Endothelial cell of umbilical vein (primary cell): ENCODE measurements at regions not wholly inside any gene's neighbourhood (a gene's known extent, or its start where the extent isn't known, plus 50 kb on each side); places are given as distances from the start of the nearest gene placed in this dataset.

Source experiments
- BruUV-seq: library from RNA; stranded (reverse); fragments of 400-500 nt; replicated peaks from 2 replicates; lab custom pipeline; 2021; lab: Mats Ljungman, UMichigan
- CTCF ChIA-PET: fragments of 300-600, 350-600 bp; sonication (Branson Sonifier 250); formaldehyde crosslinking; loops from one replicate; lab custom pipeline; 2021; ENCODE audit warnings: antibody characterized with exemption, inconsistent platforms; lab: Charles Lee
- POLR2A ChIA-PET: fragments of 300-600, 350-600 bp; sonication (Branson Sonifier 250); formaldehyde crosslinking; loops from one replicate; lab custom pipeline; 2021; ENCODE audit warnings: antibody characterized with exemption, inconsistent platforms; lab: Charles Lee
- DNase-seq: peaks from one replicate; pipeline ENCODE4 v3.0.0-alpha.2; 2011; ENCODE audit warnings: low read depth, low spot score
- FAIRE-seq: peaks from 2 replicates; lab custom pipeline; 2011; peaks lifted over from hg19 to GRCh38; lab: Jason Lieb, UNC
- H2AFZ ChIP-seq: 2 replicates; pipeline ENCODE4 v1.6.0; 2012; ENCODE audit warnings: low read depth, low read length, control low read depth, inconsistent platforms
- H3K27ac ChIP-seq: 2 replicates; pipeline ENCODE4 v1.5.1; 2011; ENCODE audit warnings: low read depth, mild to moderate bottlenecking, control low read depth, low read length, moderate library complexity; ENCODE audit not compliant: insufficient read depth
- H3K27me3 ChIP-seq, 2 experiments: 2 replicates each; pipeline versions ENCODE4 v1.6.0 to v1.6.1; 2011; ENCODE audit warnings: low read length in 2 of 2, mixed read lengths in 1 of 2; ENCODE audit not compliant: control insufficient read depth in 2 of 2, insufficient read depth in 2 of 2
- H3K36me3 ChIP-seq, 2 experiments: 2 replicates in 1 of 2; 3 replicates in 1 of 2; pipeline ENCODE4 v1.5.1; 2011; ENCODE audit warnings: low read length in 2 of 2, mild to moderate bottlenecking in 1 of 2, moderate library complexity in 1 of 2; ENCODE audit not compliant: control insufficient read depth in 2 of 2, insufficient read depth in 2 of 2; ENCODE audit errors: extremely low read depth in 1 of 2
- H3K4me1 ChIP-seq: 3 replicates; pipeline ENCODE4 v1.5.1; 2011; ENCODE audit warnings: mild to moderate bottlenecking, low read length; ENCODE audit not compliant: control insufficient read depth, insufficient read depth; ENCODE audit errors: extremely low read depth
- H3K4me2 ChIP-seq: 2 replicates; pipeline ENCODE4 v1.6.1; 2011; ENCODE audit warnings: low read length, control low read depth, mixed read lengths; ENCODE audit not compliant: insufficient read depth
- H3K4me3 ChIP-seq, 3 experiments: fragments of 200-600 bp in 1 of 3; sonication (generic), shearing (Covaris generic) in 1 of 3; replicated peaks in 1 of 3; 2 replicates each; pipeline ENCODE4 v1.5.1; 2011 to 2016; ENCODE audit warnings: control low read depth in 3 of 3, low read length in 3 of 3, mild to moderate bottlenecking in 2 of 3, inconsistent platforms in 1 of 3, low read depth in 1 of 3, moderate library complexity in 1 of 3; ENCODE audit not compliant: insufficient read depth in 1 of 3
- H3K79me2 ChIP-seq: 2 replicates; pipeline ENCODE4 v1.6.0; 2012; ENCODE audit warnings: low read length, inconsistent platforms; ENCODE audit not compliant: control insufficient read depth, insufficient read depth
- H3K9ac ChIP-seq: replicated peaks from 2 replicates; pipeline ENCODE3; 2011; ENCODE audit warnings: low read length, control low read depth; ENCODE audit not compliant: insufficient read depth; ENCODE audit errors: extremely low read depth
- H3K9me1 ChIP-seq: replicated peaks from 3 replicates; pipeline ENCODE4 v1.6.0; 2011; ENCODE audit warnings: mild to moderate bottlenecking, low read length; ENCODE audit not compliant: control insufficient read depth, insufficient read depth; ENCODE audit errors: extremely low read depth
- H3K9me3 ChIP-seq: replicated peaks from 2 replicates; pipeline ENCODE4 v1.5.1; 2012; ENCODE audit warnings: low read length, inconsistent platforms; ENCODE audit not compliant: control insufficient read depth, insufficient read depth
- H4K20me1 ChIP-seq: replicated peaks from 2 replicates; pipeline ENCODE3; 2011; ENCODE audit warnings: mild to moderate bottlenecking, low read length; ENCODE audit not compliant: control insufficient read depth, insufficient read depth; ENCODE audit errors: extremely low read depth
- EZH2 ChIP-seq: IDR thresholded peaks from 2 replicates; pipeline ENCODE4 v1.6.1; 2012; ENCODE audit warnings: borderline replicate concordance, low read depth, mild to moderate bottlenecking, moderate library complexity, low read length, inconsistent platforms; ENCODE audit not compliant: severe bottlenecking
- FOS ChIP-seq: IDR thresholded peaks from 2 replicates; pipeline ENCODE4 v1.6.1; 2011; ENCODE audit warnings: mild to moderate bottlenecking, low read length, moderate library complexity, borderline replicate concordance; ENCODE audit not compliant: insufficient read depth
- GATA2 ChIP-seq: IDR thresholded peaks from 2 replicates; pipeline ENCODE4 v1.7.0; 2011; ENCODE audit warnings: low read depth, mild to moderate bottlenecking, moderate library complexity, mixed read lengths, low read length; ENCODE audit not compliant: insufficient read length, insufficient read depth
- JUN ChIP-seq: IDR thresholded peaks from 2 replicates; pipeline ENCODE4 v1.6.1; 2011; ENCODE audit warnings: borderline replicate concordance, low read depth; ENCODE audit not compliant: insufficient read length, insufficient read depth
- MYC ChIP-seq: IDR thresholded peaks from one replicate; pipeline ENCODE4 v1.6.1; 2011; ENCODE audit warnings: mild to moderate bottlenecking, low read depth, low read length
- POLR2A ChIP-seq: IDR thresholded peaks from 2 replicates; pipeline ENCODE4 v1.6.1; 2012; ENCODE audit warnings: low read depth, mild to moderate bottlenecking, control low read depth, low read length
- POLR2AphosphoS5 ChIP-seq: IDR thresholded peaks from 2 replicates; pipeline ENCODE4 v1.6.1; 2012; ENCODE audit warnings: low read depth, mild to moderate bottlenecking, control low read depth, low read length, moderate library complexity; ENCODE audit not compliant: insufficient read depth
- dilution Hi-C: fragments of 300-500 bp; cut with MboI; formaldehyde crosslinking; loops from one replicate; pipeline ENCODE4 v1.15.0; 2019; ENCODE audit warnings: low sequenced_read_pairs; ENCODE audit not compliant: extremely low pct_ligation_motif_present
- intact Hi-C: fragments of 100-400 bp; cut with micrococcal nuclease; formaldehyde crosslinking; loops from one replicate; pipeline ENCODE4 v1.10.0; 2022
- TF ChIP-seq, protein P1 (sequence below): IDR thresholded peaks from 2 replicates; pipeline ENCODE4 v1.6.1; 2011; ENCODE audit not compliant: insufficient read depth, insufficient read length
- TF ChIP-seq, protein P2 (sequence below), 2 donors: IDR thresholded peaks; 1 replicate in 1 of 2; 2 replicates in 1 of 2; pipeline ENCODE4 v1.5.1; 2011; ENCODE audit warnings: low read length in 2 of 2, mild to moderate bottlenecking in 2 of 2, moderate library complexity in 2 of 2, control low read depth in 1 of 2, inconsistent platforms in 1 of 2, low read depth in 1 of 2; ENCODE audit not compliant: insufficient read depth in 1 of 2; ENCODE audit errors: extremely low read depth in 1 of 2

GRCh38 chr18:56273541-56274219 lies 364.7 kb downstream of the TXNL1 start:
- intact Hi-C loops (no loop called here), dilution Hi-C loops (no loop called here)
- Histone ChIP-seq H3K27me3 (peaks cover 2 to 5% of the 10 kb centered on the region in 2 experiments), H3K9me3 (no peaks in the 10 kb centered on the region), H3K9ac (no peak overlapping the region), H3K4me2 (no peak overlapping the region), H3K9me1 (no peaks in the 10 kb centered on the region), H3K4me1 (no peaks in the 10 kb centered on the region), H3K4me3 (no peak overlapping the region), H2AFZ (no peak overlapping the region), H3K27ac (no peak overlapping the region), H3K79me2 (no peaks in the 10 kb centered on the region), H3K36me3 (no peaks in the 10 kb centered on the region), H4K20me1 (no peaks in the 10 kb centered on the region)
- TF ChIP-seq JUN, result no peak
- TF ChIP-seq FOS, result no peak
- TF ChIP-seq GATA2, result no peak
- no peak for TF ChIP-seq EZH2
- no peak for TF ChIP-seq POLR2A
- TF ChIP-seq MYC, result no peak
- no peak for TF ChIP-seq POLR2AphosphoS5
- TF ChIP-seq, protein P1, sequence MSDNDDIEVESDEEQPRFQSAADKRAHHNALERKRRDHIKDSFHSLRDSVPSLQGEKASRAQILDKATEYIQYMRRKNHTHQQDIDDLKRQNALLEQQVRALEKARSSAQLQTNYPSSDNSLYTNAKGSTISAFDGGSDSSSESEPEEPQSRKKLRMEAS, result no peak
- TF ChIP-seq, protein P2, sequence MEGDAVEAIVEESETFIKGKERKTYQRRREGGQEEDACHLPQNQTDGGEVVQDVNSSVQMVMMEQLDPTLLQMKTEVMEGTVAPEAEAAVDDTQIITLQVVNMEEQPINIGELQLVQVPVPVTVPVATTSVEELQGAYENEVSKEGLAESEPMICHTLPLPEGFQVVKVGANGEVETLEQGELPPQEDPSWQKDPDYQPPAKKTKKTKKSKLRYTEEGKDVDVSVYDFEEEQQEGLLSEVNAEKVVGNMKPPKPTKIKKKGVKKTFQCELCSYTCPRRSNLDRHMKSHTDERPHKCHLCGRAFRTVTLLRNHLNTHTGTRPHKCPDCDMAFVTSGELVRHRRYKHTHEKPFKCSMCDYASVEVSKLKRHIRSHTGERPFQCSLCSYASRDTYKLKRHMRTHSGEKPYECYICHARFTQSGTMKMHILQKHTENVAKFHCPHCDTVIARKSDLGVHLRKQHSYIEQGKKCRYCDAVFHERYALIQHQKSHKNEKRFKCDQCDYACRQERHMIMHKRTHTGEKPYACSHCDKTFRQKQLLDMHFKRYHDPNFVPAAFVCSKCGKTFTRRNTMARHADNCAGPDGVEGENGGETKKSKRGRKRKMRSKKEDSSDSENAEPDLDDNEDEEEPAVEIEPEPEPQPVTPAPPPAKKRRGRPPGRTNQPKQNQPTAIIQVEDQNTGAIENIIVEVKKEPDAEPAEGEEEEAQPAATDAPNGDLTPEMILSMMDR (IDR thresholded peaks at IDR 0.05; ENCODE audit: extremely low read depth in 1 of 2, insufficient read depth in 1 of 2, low read depth in 1 of 2, low read length in 2 of 2), result no peak
- CTCF ChIA-PET, result no interaction called here
- no peak for FAIRE-seq
- DNase-seq, result no peak
- no TSS peak for BruUV-seq
- POLR2A ChIA-PET, result no interaction called here
